ENCODE measurements at regions not wholly inside any gene's neighbourhood (a gene's known extent, or its start where the extent isn't known, plus 50 kb on each side); places are given as distances from the start of the nearest gene placed in this dataset.

GRCh38 chr16:6453742-6454141 is 878.9 kb upstream of the RBFOX1 start:
- TF ChIP-seq NPAS2 (CRISPR knock-in tag; IDR thresholded peaks at IDR 0.05; ENCODE audit: borderline replicate concordance) (no peak), REST (IDR thresholded peaks at IDR 0.05; ENCODE audit: borderline replicate concordance in 1 of 2, low read depth in 1 of 2, low read length in 2 of 2) (no peak), ELF4 (CRISPR knock-in tag; IDR thresholded peaks at IDR 0.05; ENCODE audit: borderline replicate concordance) (no peak), SNAPC5 (CRISPR knock-in tag; IDR thresholded peaks at IDR 0.05; ENCODE audit: borderline replicate concordance) (no peak), CTCF (CRISPR knock-in tag; IDR thresholded peaks at IDR 0.05) (no peak), WIZ (CRISPR knock-in tag; IDR thresholded peaks at IDR 0.05) (no peak), ZBTB37 (CRISPR knock-in tag; IDR thresholded peaks at IDR 0.05) (no peak), ZFP82 (CRISPR knock-in tag; IDR thresholded peaks at IDR 0.05; ENCODE audit: borderline replicate concordance) (no peak), RFX1 (IDR thresholded peaks at IDR 0.05) (no peak), NR2C2 (CRISPR knock-in tag; IDR thresholded peaks at IDR 0.05; ENCODE audit: borderline replicate concordance) (no peak), ARID5B (CRISPR knock-in tag; IDR thresholded peaks at IDR 0.05) (no peak), ZFX (CRISPR knock-in tag; IDR thresholded peaks at IDR 0.05; ENCODE audit: low read depth) (no peak), ZNF33B (CRISPR knock-in tag; IDR thresholded peaks at IDR 0.05) (no peak), HCFC1 (IDR thresholded peaks at IDR 0.05; ENCODE audit: low read depth, low read length) (no peak)

All from HepG2 (cell line).